ENCODE measurements at regions not wholly inside any gene's neighbourhood (a gene's known extent, or its start where the extent isn't known, plus 50 kb on each side); places are given as distances from the start of the nearest gene placed in this dataset.

GRCh38 chr18:24627644-24628315, 167.3 kb downstream of the HRH4 start:
- DNase-seq (ENCODE audit: low spot score), result no peak

- DNase-seq (ENCODE audit: low spot score), result no peak
These were observed 167.9 kb downstream of the HRH4 start for GRCh38 chr18:24628326-24628725.

- no peak for DNase-seq (ENCODE audit: low spot score)
These were observed 169.5 kb downstream of the HRH4 start for GRCh38 chr18:24629921-24630320.

- no peak for DNase-seq (ENCODE audit: low spot score)
These were observed 170.0 kb downstream of the HRH4 start for GRCh38 chr18:24630346-24630880.

GRCh38 chr18:24631243-24632025, 171.0 kb downstream of the HRH4 start:
- no peak for DNase-seq (ENCODE audit: low spot score)

GRCh38 chr18:24632158-24632988, 171.9 kb downstream of the HRH4 start:
- DNase-seq (ENCODE audit: low spot score), result no peak

GRCh38 chr18:24633121-24633520, 172.7 kb downstream of the HRH4 start:
- DNase-seq (ENCODE audit: low spot score), result no peak

GRCh38 chr18:24649571-24649970, 189.1 kb downstream of the HRH4 start:
- no peak for DNase-seq (ENCODE audit: low spot score)

GRCh38 chr18:24651434-24651833, 191.0 kb downstream of the HRH4 start:
- DNase-seq (ENCODE audit: low spot score), result no peak

GRCh38 chr18:24656050-24656449, 195.6 kb downstream of the HRH4 start:
- DNase-seq (ENCODE audit: low spot score), result no peak

GRCh38 chr18:24656551-24657443, 196.4 kb downstream of the HRH4 start:
- no peak for DNase-seq (ENCODE audit: low spot score)

GRCh38 chr18:24657444-24657842, 197.0 kb downstream of the HRH4 start:
- DNase-seq (ENCODE audit: low spot score), result no peak

GRCh38 chr18:24658302-24658701, 197.9 kb downstream of the HRH4 start:
- DNase-seq (ENCODE audit: low spot score), result no peak

- no peak for DNase-seq (ENCODE audit: low spot score)
These were observed 199.6 kb downstream of the HRH4 start for GRCh38 chr18:24659827-24660720.

GRCh38 chr18:24660956-24661355, 200.5 kb downstream of the HRH4 start:
- DNase-seq (ENCODE audit: low spot score), result no peak

GRCh38 chr18:24662412-24662821, 202.0 kb downstream of the HRH4 start:
- no peak for DNase-seq (ENCODE audit: low spot score)

GRCh38 chr18:24663026-24663425, 202.6 kb downstream of the HRH4 start:
- no peak for DNase-seq (ENCODE audit: low spot score)

GRCh38 chr18:24669015-24669414, 208.6 kb downstream of the HRH4 start:
- no peak for DNase-seq (ENCODE audit: low spot score)

GRCh38 chr18:24669502-24669901, 209.1 kb downstream of the HRH4 start:
- DNase-seq (ENCODE audit: low spot score), result no peak

- DNase-seq (ENCODE audit: low spot score), result no peak
These were observed 211.9 kb downstream of the HRH4 start for GRCh38 chr18:24672165-24672941.
